HG03025 (cell line): ENCODE measurements at regions not wholly inside any gene's neighbourhood (a gene's known extent, or its start where the extent isn't known, plus 50 kb on each side); places are given as distances from the start of the nearest gene placed in this dataset.

Experiments
- ATAC-seq: cut with Tn5 transposase; IDR thresholded peaks from one replicate; pipeline ENCODE4 v1.9.1; 2021; ENCODE audit warnings: mild to moderate bottlenecking, moderate library complexity; ENCODE audit not compliant: unreplicated experiment, low FRiP score

- ATAC-seq = no peak
Measured at GRCh38 chr2:67806816-67807215, 256.0 kb downstream of the C1D start.

- ATAC-seq = no peak
Measured at GRCh38 chr2:67808112-67808511, 254.7 kb downstream of the C1D start.

- no peak for ATAC-seq
Measured at GRCh38 chr2:67812682-67813081, 250.1 kb downstream of the C1D start.

- ATAC-seq = no peak
Measured at GRCh38 chr2:67823726-67824125, 239.1 kb downstream of the C1D start.

- ATAC-seq = no peak
Measured at GRCh38 chr2:67824186-67824585, 238.6 kb downstream of the C1D start.

- ATAC-seq = no peak
Measured at GRCh38 chr2:67825476-67825875, 237.3 kb downstream of the C1D start.

GRCh38 chr2:67828066-67828465 lies 234.7 kb downstream of the C1D start:
- no peak for ATAC-seq

- ATAC-seq = no peak
Measured at GRCh38 chr2:67829470-67829869, 233.3 kb downstream of the C1D start.

GRCh38 chr2:67833632-67834031 lies 229.2 kb downstream of the C1D start:
- ATAC-seq = no peak

GRCh38 chr2:67834482-67834881 lies 228.3 kb downstream of the C1D start:
- ATAC-seq = no peak

GRCh38 chr2:67835266-67835665 lies 227.5 kb downstream of the C1D start:
- no peak for ATAC-seq

- ATAC-seq = no peak
Measured at GRCh38 chr2:67836866-67837265, 225.9 kb downstream of the C1D start.

- ATAC-seq = no peak
Measured at GRCh38 chr2:67838205-67838604, 224.6 kb downstream of the C1D start.

GRCh38 chr2:67839242-67839641 lies 223.6 kb downstream of the C1D start:
- no peak for ATAC-seq

GRCh38 chr2:67839668-67840067 lies 223.1 kb downstream of the C1D start:
- ATAC-seq = no peak

- no peak for ATAC-seq
Measured at GRCh38 chr2:67840460-67841068, 222.2 kb downstream of the C1D start.

- ATAC-seq = no peak
Measured at GRCh38 chr2:67841711-67842110, 221.1 kb downstream of the C1D start.

GRCh38 chr2:67842375-67842959 lies 220.3 kb downstream of the C1D start:
- no peak for ATAC-seq

GRCh38 chr2:67844024-67844540 lies 218.7 kb downstream of the C1D start:
- ATAC-seq = no peak

GRCh38 chr2:67845621-67846369 lies 217.0 kb downstream of the C1D start:
- no peak for ATAC-seq

GRCh38 chr2:67846370-67847070 lies 216.3 kb downstream of the C1D start:
- ATAC-seq = no peak
